Endothelial cell of umbilical vein (primary cell): ENCODE measurements at regions not wholly inside any gene's neighbourhood (a gene's known extent, or its start where the extent isn't known, plus 50 kb on each side); places are given as distances from the start of the nearest gene placed in this dataset.

Experiments used
- CTCF ChIP-seq, 2 donors: IDR thresholded peaks; 1 replicate in 1 of 2; 2 replicates in 1 of 2; pipeline ENCODE4 v1.5.1; 2011; ENCODE audit warnings: low read length in 2 of 2, mild to moderate bottlenecking in 2 of 2, moderate library complexity in 2 of 2, control low read depth in 1 of 2, inconsistent platforms in 1 of 2, low read depth in 1 of 2; ENCODE audit not compliant: insufficient read depth in 1 of 2; ENCODE audit errors: extremely low read depth in 1 of 2
- EZH2 ChIP-seq: IDR thresholded peaks from 2 replicates; pipeline ENCODE4 v1.6.1; 2012; ENCODE audit warnings: borderline replicate concordance, low read depth, mild to moderate bottlenecking, moderate library complexity, low read length, inconsistent platforms; ENCODE audit not compliant: severe bottlenecking
- GATA2 ChIP-seq: IDR thresholded peaks from 2 replicates; pipeline ENCODE4 v1.7.0; 2011; ENCODE audit warnings: low read depth, mild to moderate bottlenecking, moderate library complexity, mixed read lengths, low read length; ENCODE audit not compliant: insufficient read length, insufficient read depth
- JUN ChIP-seq: IDR thresholded peaks from 2 replicates; pipeline ENCODE4 v1.6.1; 2011; ENCODE audit warnings: borderline replicate concordance, low read depth; ENCODE audit not compliant: insufficient read length, insufficient read depth
- MYC ChIP-seq: IDR thresholded peaks from one replicate; pipeline ENCODE4 v1.6.1; 2011; ENCODE audit warnings: mild to moderate bottlenecking, low read depth, low read length
- POLR2A ChIP-seq: IDR thresholded peaks from 2 replicates; pipeline ENCODE4 v1.6.1; 2012; ENCODE audit warnings: low read depth, mild to moderate bottlenecking, control low read depth, low read length
- POLR2AphosphoS5 ChIP-seq: IDR thresholded peaks from 2 replicates; pipeline ENCODE4 v1.6.1; 2012; ENCODE audit warnings: low read depth, mild to moderate bottlenecking, control low read depth, low read length, moderate library complexity; ENCODE audit not compliant: insufficient read depth
- TF ChIP-seq, protein P1 (sequence below): IDR thresholded peaks from 2 replicates; pipeline ENCODE4 v1.6.1; 2011; ENCODE audit not compliant: insufficient read depth, insufficient read length

DNA sequence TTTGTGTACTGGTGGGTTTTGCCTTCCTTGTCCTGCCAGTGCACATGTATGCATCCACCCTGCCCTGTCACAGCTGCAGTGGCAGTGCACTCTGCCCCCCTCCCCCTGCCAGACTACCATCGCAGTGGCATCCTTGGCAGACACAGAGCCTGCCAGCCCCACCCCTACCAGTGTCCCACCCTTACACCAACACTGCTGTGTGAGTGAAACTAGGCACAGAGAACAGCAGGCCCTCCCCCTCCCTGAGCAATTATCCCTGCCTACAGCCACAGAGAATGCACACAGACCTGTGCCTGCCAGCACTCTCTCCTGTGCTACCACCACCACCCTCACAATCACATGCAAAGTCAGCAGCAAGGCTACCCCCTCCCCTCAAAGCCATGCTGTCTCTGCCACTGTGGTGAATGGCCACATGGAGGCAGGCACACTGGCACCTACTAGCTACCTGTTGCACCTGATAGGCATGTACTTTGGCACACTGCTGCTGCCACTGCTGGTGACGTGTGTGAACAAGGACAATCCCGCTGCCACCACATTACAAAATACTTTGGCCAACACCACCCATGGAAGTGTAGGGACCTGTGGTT is 239.8 kb downstream of the CALCRL start:
- TF ChIP-seq POLR2AphosphoS5 (no peak), CTCF (IDR thresholded peaks at IDR 0.05; ENCODE audit: extremely low read depth in 1 of 2, insufficient read depth in 1 of 2, low read depth in 1 of 2, low read length in 2 of 2) (no peak), MYC (no peak), GATA2 (no peak), EZH2 (no peak), JUN (no peak), POLR2A (no peak)
- TF ChIP-seq, protein P1, sequence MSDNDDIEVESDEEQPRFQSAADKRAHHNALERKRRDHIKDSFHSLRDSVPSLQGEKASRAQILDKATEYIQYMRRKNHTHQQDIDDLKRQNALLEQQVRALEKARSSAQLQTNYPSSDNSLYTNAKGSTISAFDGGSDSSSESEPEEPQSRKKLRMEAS = no peak
